NCI-H1436 (cell line): ENCODE measurements at regions not wholly inside any gene's neighbourhood (a gene's known extent, or its start where the extent isn't known, plus 50 kb on each side); places are given as distances from the start of the nearest gene placed in this dataset.
A peak's percentile ranks its signal among the peaks of the same experiment; 100 is the strongest.
"Not testable (repeated sequence)": the region's sequence is repeated elsewhere in the genome, so short reads cannot be mapped to it uniquely, and the experiment has no call there.

Source experiments
- DNase-seq: peaks from one replicate; lab custom pipeline; 2025; lab: John Stamatoyannopoulos, UW

- DNase-seq: no peak
These were observed 135.9 kb downstream of the ITGB8 start for GRCh38 chr7:20466543-20467021.

DNA sequence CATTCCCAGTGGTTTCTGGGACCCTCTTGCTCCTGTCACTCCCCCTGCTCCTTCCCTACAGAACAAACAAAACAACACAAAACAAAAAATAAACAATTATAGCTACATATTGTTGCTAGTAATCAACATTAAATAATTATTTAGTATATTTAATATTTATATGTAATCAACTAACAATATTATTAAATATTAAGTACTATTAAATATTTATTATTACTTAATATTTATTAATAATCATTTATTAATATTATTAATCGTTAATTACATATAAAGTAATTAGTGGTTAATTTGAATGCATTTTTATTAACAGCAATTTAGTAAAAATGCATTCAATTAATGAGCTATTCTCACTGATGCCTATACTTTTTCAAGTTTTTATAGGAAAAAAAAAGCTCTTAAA is 139.4 kb downstream of the ITGB8 start:
- no peak for DNase-seq

GRCh38 chr7:20470726-20471125 is 140.0 kb downstream of the ITGB8 start:
- DNase-seq: no peak

GRCh38 chr7:20474249-20474648 is 141.2 kb upstream of the ABCB5 start:
- no peak for DNase-seq

DNA sequence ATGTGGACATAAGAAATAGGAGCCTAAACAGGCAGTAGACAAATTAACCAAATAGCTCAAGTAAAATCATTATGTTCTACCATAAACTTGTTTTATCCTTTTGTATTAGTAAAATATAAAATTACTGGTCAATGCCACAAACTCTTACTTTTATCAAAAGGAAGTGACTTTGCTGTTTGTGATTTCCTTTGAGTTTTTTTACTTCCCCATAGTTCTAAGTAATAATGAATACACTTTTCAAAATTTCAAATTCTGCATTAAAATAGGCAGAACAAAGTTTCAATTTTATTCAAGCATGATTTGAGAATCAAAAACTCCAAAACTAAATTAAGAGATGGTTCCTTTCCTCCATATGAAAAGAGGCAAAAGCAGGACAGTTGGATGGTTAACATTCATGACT is 139.7 kb upstream of the ABCB5 start:
- no peak for DNase-seq

DNA sequence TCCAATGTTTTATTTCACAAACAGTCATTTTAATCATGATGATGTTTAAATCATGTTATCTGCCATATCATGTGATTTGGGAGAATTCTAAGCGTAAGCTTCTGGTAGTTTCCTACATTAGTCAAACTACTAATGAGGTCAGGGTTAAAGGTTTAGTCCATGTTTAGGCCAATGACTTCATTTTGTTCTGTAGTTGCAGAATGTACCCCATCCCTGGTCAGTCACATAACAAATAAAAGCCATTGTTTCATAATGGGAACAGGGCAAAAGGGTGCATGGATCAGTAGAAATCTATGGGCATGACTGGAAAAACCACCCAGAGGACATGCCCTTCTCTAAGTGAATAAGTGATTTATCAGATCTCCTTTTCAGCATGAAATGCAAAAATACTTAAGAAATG is 138.4 kb upstream of the ABCB5 start:
- DNase-seq: no peak

DNA sequence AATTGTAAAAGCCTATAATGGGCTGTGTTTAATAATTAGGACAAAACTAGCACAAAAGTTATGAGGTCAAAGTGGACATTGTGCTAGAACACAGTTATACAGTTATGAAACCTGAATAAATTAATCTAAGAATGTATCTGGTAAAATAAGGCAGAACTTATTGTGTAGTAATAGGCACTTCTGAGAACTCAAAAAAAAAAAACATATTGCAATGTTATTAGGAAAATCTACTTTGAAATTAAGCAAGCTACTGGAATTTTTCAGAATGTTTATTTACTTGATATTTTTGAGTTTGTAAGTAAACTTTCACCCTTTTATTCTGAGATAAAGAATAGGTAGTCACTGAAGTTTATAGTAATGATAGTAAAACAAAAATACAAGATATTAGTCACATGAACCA is 135.8 kb upstream of the ABCB5 start:
- no peak for DNase-seq

DNA sequence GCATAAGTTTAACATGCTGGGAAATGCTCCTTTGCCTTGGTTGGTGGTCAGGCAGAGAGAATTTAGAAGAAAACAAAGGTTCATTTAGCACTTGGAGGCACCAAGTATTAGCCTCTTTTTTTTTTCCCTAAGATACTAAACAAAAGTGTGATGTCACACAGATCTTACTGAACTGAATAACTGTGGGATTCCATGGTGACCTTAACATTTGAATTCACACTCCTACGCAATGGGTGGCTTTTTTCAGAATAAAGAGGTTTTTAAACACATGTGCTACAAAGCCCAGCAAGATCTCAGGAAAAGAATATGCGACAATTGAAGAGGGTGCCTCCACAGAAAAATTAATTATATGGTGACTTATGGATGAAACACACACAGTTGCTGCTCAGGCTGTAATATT is 133.4 kb upstream of the ABCB5 start:
- no peak for DNase-seq

DNA sequence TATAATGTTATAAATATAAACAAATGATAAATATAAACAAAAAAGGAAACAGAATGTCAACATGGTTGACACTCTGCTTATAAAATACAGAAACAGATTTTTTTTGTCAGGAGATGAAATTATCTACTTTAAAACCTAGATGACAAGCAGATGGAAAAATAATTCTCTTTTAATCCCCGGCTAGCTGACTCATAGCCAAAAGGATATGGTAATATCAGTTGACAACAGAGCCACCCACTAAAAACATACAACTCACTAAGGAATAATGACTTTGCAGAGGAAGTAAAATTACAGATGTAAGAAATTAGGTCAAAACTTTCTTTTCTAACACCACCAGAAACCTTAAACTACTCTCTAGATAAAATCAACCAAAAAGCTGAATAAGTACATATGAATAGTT is 131.1 kb upstream of the ABCB5 start:
- DNase-seq: no peak

GRCh38 chr7:20488850-20489249 is 126.6 kb upstream of the ABCB5 start:
- no peak for DNase-seq

DNA sequence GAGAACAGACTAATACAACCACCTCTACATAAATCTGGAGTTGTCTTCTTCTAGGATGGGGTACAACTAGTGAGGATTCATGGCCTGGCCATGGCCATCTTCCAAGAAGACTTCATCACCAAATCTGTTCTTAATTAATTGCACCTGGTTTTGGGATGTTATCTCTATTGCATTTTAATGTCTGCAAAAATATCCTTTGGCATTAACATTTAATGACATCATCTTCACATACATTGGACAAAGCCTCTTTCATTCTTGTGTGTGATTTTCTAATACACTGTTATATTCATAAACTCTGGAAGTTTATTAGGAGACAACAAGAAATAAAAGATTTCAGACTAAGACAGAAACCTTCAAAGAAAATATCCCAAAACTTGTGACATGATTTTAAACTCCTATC is 124.2 kb upstream of the ABCB5 start:
- DNase-seq: no peak

GRCh38 chr7:20494566-20494965 is 120.9 kb upstream of the ABCB5 start:
- DNase-seq: no peak

DNA sequence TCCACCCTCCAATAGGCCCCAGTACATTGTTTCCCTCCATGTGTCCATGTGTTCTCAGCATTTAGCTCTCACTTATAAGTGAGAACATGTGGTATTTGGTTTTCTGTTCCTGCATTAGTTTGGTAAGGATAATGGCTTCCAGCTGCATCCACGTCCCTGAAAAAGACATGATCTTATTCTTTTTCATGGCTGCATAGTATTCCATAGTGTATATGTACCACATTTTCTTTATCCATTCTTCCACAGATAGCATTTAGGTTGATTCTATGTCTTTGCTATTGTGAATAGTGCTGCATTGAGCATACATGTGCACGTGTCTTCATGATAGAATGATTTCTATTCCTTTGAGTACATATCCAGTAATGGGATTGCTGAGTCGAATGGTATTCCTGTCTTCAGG is 114.0 kb upstream of the ABCB5 start:
- DNase-seq: not testable (repeated sequence)

DNA sequence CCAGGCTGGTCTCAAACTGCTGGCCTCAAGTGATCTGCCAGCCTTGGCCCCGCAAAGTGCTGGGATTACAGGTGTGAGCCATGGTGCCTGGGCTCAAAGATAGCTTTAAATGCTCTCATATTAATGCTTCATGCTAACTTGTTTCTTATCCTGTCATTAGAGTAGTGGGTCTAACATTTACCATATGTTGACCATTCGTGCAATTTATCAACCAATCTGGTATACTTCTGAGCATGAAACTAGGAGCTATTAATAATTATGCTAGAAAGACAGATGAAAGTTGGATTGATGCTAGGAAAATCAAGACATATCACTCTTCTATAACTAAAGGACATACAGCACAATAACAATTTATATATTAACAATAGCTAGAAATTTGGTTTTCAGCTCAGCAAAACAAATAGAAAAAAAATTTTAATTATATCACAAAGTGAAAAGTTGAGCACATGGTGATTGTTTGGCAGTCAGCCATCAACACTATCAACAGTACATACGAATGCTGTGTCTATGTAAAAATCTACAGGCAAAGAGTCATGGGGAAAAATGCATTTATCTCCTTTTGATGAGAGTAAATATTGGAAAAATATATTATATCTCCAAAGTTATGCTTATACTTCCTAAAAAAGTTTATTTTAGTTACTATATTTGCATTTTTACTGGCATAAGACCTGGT is 112.1 kb upstream of the ABCB5 start:
- DNase-seq: no peak

DNA sequence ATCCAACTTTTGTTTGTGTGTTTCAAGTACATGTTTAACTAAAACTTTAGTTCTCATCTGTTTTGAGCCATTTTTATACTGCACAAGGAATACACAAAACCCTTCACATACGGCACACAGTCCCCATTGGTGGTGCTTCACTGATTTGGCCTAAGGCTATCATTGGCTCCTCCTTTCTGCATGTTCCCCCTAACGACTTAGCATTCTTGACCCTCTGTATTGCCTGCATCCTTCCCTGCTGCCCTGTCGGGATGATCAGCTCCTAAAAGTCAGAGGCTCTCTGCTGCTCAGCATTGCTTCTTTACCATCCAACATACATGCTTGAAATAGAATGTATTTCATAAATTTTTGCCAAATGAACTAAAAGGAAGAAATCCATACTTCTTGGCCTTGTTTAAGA is 111.4 kb upstream of the ABCB5 start:
- no peak for DNase-seq

GRCh38 chr7:20506175-20506574 is 109.3 kb upstream of the ABCB5 start:
- no peak for DNase-seq

GRCh38 chr7:20507157-20507556 is 108.3 kb upstream of the ABCB5 start:
- DNase-seq: no peak

DNA sequence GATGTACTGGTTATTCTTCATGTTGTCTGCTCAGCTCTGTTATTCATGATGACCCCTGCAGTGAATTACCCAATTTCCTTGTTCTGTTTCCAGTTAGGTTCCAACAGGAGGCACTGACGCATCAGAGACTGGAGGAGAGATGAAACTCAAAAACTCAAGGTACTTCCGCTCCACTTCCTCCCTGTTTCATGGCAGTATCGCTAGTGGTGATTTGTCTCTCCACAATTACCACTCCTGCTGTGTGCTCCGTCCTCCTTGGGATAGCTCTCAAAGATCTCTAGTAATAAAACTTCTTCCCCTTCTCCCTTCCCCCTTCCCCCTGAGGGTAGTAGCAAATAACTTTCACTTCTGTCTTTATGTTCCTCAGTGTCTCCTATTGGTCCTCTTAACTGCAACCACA is 107.4 kb upstream of the ABCB5 start:
- no peak for DNase-seq

DNA sequence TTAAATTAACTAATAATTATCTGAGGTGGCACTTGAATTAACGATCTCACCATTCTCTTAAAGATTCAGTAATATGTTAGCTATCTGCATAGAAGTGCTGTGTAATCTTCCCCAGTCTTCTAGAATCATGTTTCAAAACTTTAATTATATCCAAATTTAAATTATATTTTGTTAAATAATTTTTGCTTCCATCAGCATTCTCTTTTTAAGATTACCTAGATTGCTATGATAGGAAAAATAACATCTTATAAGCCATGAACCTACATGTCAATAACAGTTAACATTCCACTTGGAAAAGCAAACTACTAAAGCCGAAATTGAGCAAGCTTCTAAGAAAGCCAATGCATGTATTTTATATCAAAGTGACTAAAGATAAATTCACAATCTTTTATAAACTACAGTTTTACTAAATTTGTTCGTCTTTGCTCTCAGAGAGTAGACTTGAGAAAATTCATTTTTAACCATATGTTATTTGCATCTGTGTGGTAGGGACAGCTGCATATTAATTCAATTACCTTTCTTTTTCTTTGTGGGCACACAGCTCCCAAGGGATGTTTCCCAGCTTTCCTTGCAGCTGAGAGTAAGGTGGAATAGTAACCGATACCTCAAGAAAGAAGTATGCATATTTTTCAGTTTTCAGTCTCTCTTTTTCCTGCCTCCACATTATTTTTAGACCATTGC is 105.4 kb upstream of the ABCB5 start:
- DNase-seq: no peak

- DNase-seq: no peak
These were observed 104.9 kb upstream of the ABCB5 start for GRCh38 chr7:20510573-20510900.

- DNase-seq: no peak
These were observed 102.1 kb upstream of the ABCB5 start for GRCh38 chr7:20513341-20513740.

- DNase-seq: no peak
These were observed 101.6 kb upstream of the ABCB5 start for GRCh38 chr7:20513897-20514296.

DNA sequence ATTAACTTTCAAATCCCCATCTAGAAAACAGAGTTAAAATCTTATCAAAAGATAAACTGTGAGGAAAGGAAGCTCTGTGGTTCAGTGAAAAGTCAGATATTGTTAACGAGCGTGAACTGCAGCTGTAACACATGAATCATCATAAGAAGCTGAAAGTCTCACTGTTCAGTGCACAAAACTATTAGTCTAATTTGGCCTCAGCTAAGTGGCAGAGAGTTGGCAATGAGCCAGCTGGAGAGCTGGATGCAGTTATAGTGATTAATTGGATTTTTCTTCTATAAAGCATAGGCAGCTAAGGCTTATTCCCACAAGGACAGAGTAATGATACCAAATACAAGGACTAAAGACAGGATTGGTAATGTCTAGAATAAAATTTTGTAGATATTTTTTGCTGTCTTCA is 101.1 kb upstream of the ABCB5 start:
- DNase-seq: peak; percentile 91

- no peak for DNase-seq
These were observed 95.8 kb upstream of the ABCB5 start for GRCh38 chr7:20519645-20520044.
